KBM-7 (cell line): ENCODE measurements at regions not wholly inside any gene's neighbourhood (a gene's known extent, or its start where the extent isn't known, plus 50 kb on each side); places are given as distances from the start of the nearest gene placed in this dataset.
"Not testable (repeated sequence)": the region's sequence is repeated elsewhere in the genome, so short reads cannot be mapped to it uniquely, and the experiment has no call there.

Experiments used
- DNase-seq: peaks from one replicate; pipeline ENCODE4 v3.0.0-alpha.2; 2015
- in situ Hi-C: fragments of 300-500 bp; cut with MboI; formaldehyde crosslinking; loops from 2 replicates; pipeline ENCODE4 v1.14.3; 2020; ENCODE audit warnings: low sequenced_read_pairs, low pct_unique_long_range_greater_than_20kb, mixed read lengths

- in situ Hi-C loops = no loop called here
- DNase-seq = no peak
Observed at GRCh38 chr3:89867286-89867685, 759.9 kb downstream of the EPHA3 start.

- DNase-seq = no peak
- in situ Hi-C loops = no loop called here
Observed at GRCh38 chr3:89876116-89876515, 768.7 kb downstream of the EPHA3 start.

- DNase-seq = no peak
- in situ Hi-C loops = no loop called here
Observed at GRCh38 chr3:89877230-89877629, 769.8 kb downstream of the EPHA3 start.

- in situ Hi-C loops = no loop called here
Observed at GRCh38 chr3:89889386-89889785, 782.0 kb downstream of the EPHA3 start.

GRCh38 chr3:89908711-89909213 is 801.3 kb downstream of the EPHA3 start:
- DNase-seq = no peak
- in situ Hi-C loops = no loop called here

More at GRCh38 chr3:89889386-89889785, 782.0 kb downstream of the EPHA3 start:
- no peak for DNase-seq

- in situ Hi-C loops = no loop called here
- no peak for DNase-seq
Observed at GRCh38 chr3:89912031-89912430, 804.6 kb downstream of the EPHA3 start.

- no peak for DNase-seq
- in situ Hi-C loops = no loop called here
Observed at GRCh38 chr3:89923921-89924610, 816.6 kb downstream of the EPHA3 start.

- DNase-seq = no peak
- in situ Hi-C loops = no loop called here
Observed at GRCh38 chr3:89925976-89926375, 818.6 kb downstream of the EPHA3 start.

- DNase-seq = no peak
- in situ Hi-C loops = no loop called here
Observed at GRCh38 chr3:89932882-89933281, 825.5 kb downstream of the EPHA3 start.

GRCh38 chr3:89944461-89944860 is 837.0 kb downstream of the EPHA3 start:
- DNase-seq, in situ Hi-C loops: not testable (repeated sequence)

GRCh38 chr3:89946884-89947283 is 839.5 kb downstream of the EPHA3 start:
- in situ Hi-C loops = no loop called here
- no peak for DNase-seq

- no peak for DNase-seq
- in situ Hi-C loops = no loop called here
Observed at GRCh38 chr3:89947337-89947954, 840.0 kb downstream of the EPHA3 start.

GRCh38 chr3:89948008-89948407 is 840.6 kb downstream of the EPHA3 start:
- no peak for DNase-seq
- in situ Hi-C loops = no loop called here

- no peak for DNase-seq
- in situ Hi-C loops = no loop called here
Observed at GRCh38 chr3:89950772-89951171, 843.4 kb downstream of the EPHA3 start.

GRCh38 chr3:89954137-89954536 is 846.7 kb downstream of the EPHA3 start:
- in situ Hi-C loops = no loop called here
- DNase-seq = no peak

- no peak for DNase-seq
- in situ Hi-C loops = no loop called here
Observed at GRCh38 chr3:89955156-89955555, 847.7 kb downstream of the EPHA3 start.

- in situ Hi-C loops = no loop called here
Observed at GRCh38 chr3:89957451-89957850, 850.0 kb downstream of the EPHA3 start.

GRCh38 chr3:89958163-89958562 is 850.7 kb downstream of the EPHA3 start:
- in situ Hi-C loops, DNase-seq: not testable (repeated sequence)

More at GRCh38 chr3:89957451-89957850, 850.0 kb downstream of the EPHA3 start:
- no peak for DNase-seq

- in situ Hi-C loops = no loop called here
- DNase-seq = no peak
Observed at GRCh38 chr3:89964347-89964746, 856.9 kb downstream of the EPHA3 start.

GRCh38 chr3:89966877-89967665 is 859.6 kb downstream of the EPHA3 start:
- no peak for DNase-seq
- in situ Hi-C loops = no loop called here
